OCI-LY1 (cell line): ENCODE measurements at regions not wholly inside any gene's neighbourhood (a gene's known extent, or its start where the extent isn't known, plus 50 kb on each side); places are given as distances from the start of the nearest gene placed in this dataset.

Source experiments
- H2AFZ ChIP-seq: fragments of 200-600 bp; sonication (generic), shearing (Covaris generic); 2 replicates; pipeline ENCODE4 v1.6.0; 2014; ENCODE audit warnings: antibody characterized with exemption, mild to moderate bottlenecking, low read length
- H3F3A ChIP-seq: fragments of 200-600 bp; sonication (generic), shearing (Covaris generic); 2 replicates; pipeline ENCODE4 v1.6.0; 2014; ENCODE audit warnings: mild to moderate bottlenecking, antibody characterized with exemption, low read length, moderate library complexity; ENCODE audit not compliant: insufficient read depth
- H3K27ac ChIP-seq: fragments of 200-600 bp; sonication (generic); 2 replicates; pipeline ENCODE4 v1.5.1; 2014; ENCODE audit warnings: low read length, mixed run types, mild to moderate bottlenecking, low read depth; ENCODE audit not compliant: poor library complexity, severe bottlenecking
- H3K27me3 ChIP-seq: fragments of 200-600 bp; sonication (generic); 2 replicates; pipeline ENCODE4 v1.6.0; 2014; ENCODE audit warnings: antibody characterized with exemption, mild to moderate bottlenecking, low read length, moderate library complexity; ENCODE audit not compliant: insufficient read depth
- H3K36me3 ChIP-seq: fragments of 200-600 bp; sonication (generic); 2 replicates; pipeline ENCODE4 v1.6.1; 2014; ENCODE audit warnings: mild to moderate bottlenecking, antibody characterized with exemption, low read length, moderate library complexity, mixed read lengths; ENCODE audit not compliant: insufficient read depth
- H3K4me1 ChIP-seq: fragments of 200-600 bp; sonication (generic); 2 replicates; pipeline ENCODE4 v1.5.1; 2014; ENCODE audit warnings: mild to moderate bottlenecking, low read length, moderate library complexity; ENCODE audit not compliant: insufficient read depth, severe bottlenecking
- H3K4me2 ChIP-seq: fragments of 200-600 bp; sonication (generic), shearing (Covaris generic); 2 replicates; pipeline ENCODE4 v1.6.1; 2014; ENCODE audit warnings: low read length
- H3K4me3 ChIP-seq: fragments of 200-600 bp; sonication (generic); 2 replicates; pipeline ENCODE4 v1.5.1; 2014; ENCODE audit warnings: low read length, low read depth, mild to moderate bottlenecking, mixed read lengths; ENCODE audit not compliant: poor library complexity, severe bottlenecking
- H3K79me2 ChIP-seq: fragments of 200-600 bp; shearing (Covaris generic); 2 replicates; pipeline ENCODE4 v1.6.1; 2016; ENCODE audit warnings: mixed run types, low read length, mixed read lengths; ENCODE audit not compliant: insufficient read depth
- H3K9ac ChIP-seq: fragments of 200-600 bp; sonication (generic), shearing (Covaris generic); 2 replicates; pipeline ENCODE4 v1.6.1; 2014; ENCODE audit warnings: mild to moderate bottlenecking, low read length, mixed read lengths
- H3K9me2 ChIP-seq: fragments of 200-600 bp; sonication (generic), shearing (Covaris generic); 2 replicates; pipeline ENCODE4 v1.6.1; 2014; ENCODE audit warnings: low read depth, mild to moderate bottlenecking, low read length, mixed read lengths
- H3K9me3 ChIP-seq: fragments of 200-600 bp; shearing (Covaris generic); 2 replicates; pipeline ENCODE4 v1.6.1; 2014; ENCODE audit warnings: low read length, mixed read lengths
- H4K20me1 ChIP-seq: fragments of 200-600 bp; sonication (generic), shearing (Covaris generic); 2 replicates; pipeline ENCODE4 v1.6.0; 2016; ENCODE audit warnings: mild to moderate bottlenecking, low read length; ENCODE audit not compliant: insufficient read depth
- EZH2 ChIP-seq: fragments of 200-600 bp; sonication (generic), shearing (Covaris generic); IDR thresholded peaks from 2 replicates; pipeline ENCODE4 v1.8.0; 2017; ENCODE audit warnings: borderline replicate concordance, mixed run types, mild to moderate bottlenecking, antibody characterized with exemption, low read length, moderate library complexity, mixed read lengths
- TF ChIP-seq, protein P1 (sequence below): fragments of 200-600 bp; sonication (generic), shearing (Covaris generic); IDR thresholded peaks from 2 replicates; pipeline ENCODE4 v1.5.1; 2017; ENCODE audit warnings: mild to moderate bottlenecking, antibody characterized with exemption, low read length, moderate library complexity, mixed read lengths

DNA sequence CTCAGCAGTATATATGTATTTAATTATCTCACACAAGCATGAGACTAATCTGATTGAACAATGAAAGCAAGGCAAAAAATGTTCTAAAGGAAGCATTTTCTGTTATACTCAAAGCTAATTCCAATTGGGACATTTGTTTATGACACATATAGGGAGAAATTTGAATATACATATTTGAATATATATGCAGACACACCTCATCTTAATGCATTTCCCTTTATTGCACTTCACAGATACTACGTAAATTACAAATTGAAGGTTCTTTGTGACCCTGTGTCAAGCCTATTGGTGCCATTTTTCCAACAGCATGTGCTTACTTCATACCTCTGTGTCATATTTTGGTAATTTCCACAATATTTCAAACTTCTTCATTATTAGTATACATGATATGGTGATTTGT is 132.1 kb upstream of the STEAP1 start:
- Histone ChIP-seq H2AFZ (no peak overlapping the region), H3K27ac (no peak overlapping the region), H3K4me1 (no peaks in the 10 kb centered on the region), H3K9ac (no peak overlapping the region), H3K4me3 (no peak overlapping the region), H3K9me3 (no peaks in the 10 kb centered on the region), H3K9me2 (0 out of 2 replicates have a peak, but pooled peaks cover 4% of the 10 kb centered on the region), H3K36me3 (no peaks in the 10 kb centered on the region), H3K79me2 (no peaks in the 10 kb centered on the region), H3K27me3 (no peaks in the 10 kb centered on the region), H3F3A (no peaks in the 10 kb centered on the region; the same call in 1 of the 2 replicates), H4K20me1 (no peaks in the 10 kb centered on the region), H3K4me2 (no peak overlapping the region)
- TF ChIP-seq EZH2 = no peak
- TF ChIP-seq, protein P1, sequence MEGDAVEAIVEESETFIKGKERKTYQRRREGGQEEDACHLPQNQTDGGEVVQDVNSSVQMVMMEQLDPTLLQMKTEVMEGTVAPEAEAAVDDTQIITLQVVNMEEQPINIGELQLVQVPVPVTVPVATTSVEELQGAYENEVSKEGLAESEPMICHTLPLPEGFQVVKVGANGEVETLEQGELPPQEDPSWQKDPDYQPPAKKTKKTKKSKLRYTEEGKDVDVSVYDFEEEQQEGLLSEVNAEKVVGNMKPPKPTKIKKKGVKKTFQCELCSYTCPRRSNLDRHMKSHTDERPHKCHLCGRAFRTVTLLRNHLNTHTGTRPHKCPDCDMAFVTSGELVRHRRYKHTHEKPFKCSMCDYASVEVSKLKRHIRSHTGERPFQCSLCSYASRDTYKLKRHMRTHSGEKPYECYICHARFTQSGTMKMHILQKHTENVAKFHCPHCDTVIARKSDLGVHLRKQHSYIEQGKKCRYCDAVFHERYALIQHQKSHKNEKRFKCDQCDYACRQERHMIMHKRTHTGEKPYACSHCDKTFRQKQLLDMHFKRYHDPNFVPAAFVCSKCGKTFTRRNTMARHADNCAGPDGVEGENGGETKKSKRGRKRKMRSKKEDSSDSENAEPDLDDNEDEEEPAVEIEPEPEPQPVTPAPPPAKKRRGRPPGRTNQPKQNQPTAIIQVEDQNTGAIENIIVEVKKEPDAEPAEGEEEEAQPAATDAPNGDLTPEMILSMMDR = no peak

DNA sequence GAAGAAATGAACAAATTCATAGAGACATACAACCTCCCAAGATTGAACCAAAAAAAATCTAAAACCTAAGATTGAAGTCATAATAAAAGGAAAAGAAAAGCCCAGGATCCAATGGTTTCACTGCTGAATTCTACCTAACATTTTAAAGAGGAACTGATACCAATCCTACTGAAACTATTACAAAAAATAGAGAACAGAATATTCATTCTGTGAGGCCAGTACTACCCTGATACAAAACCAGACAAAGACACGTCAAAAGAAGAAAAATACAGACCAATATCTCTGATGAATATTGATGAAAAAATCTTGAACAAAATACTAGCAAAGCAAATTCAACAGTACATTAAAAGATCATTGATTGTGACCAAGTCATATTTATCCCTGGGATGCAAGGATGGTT is 128.5 kb upstream of the STEAP1 start:
- no peak overlapping the region for H3K4me3 ChIP-seq
- no peak overlapping the region for H3K27ac ChIP-seq
- no peaks in the 10 kb centered on the region for H3K27me3 ChIP-seq
- H3F3A ChIP-seq = no peaks in the 10 kb centered on the region; the same call in 1 of the 2 replicates
- H4K20me1 ChIP-seq = no peaks in the 10 kb centered on the region
- no peaks in the 10 kb centered on the region for H3K36me3 ChIP-seq
- H3K4me1 ChIP-seq = no peaks in the 10 kb centered on the region
- no peak overlapping the region for H3K4me2 ChIP-seq
- H3K9me3 ChIP-seq = no peaks in the 10 kb centered on the region
- TF ChIP-seq, protein P1 = no peak
- TF ChIP-seq EZH2 = no peak
- no peaks in the 10 kb centered on the region for H3K79me2 ChIP-seq
- H3K9me2 ChIP-seq = 0 out of 2 replicates have a peak, but pooled peaks cover 4% of the 10 kb centered on the region
- H2AFZ ChIP-seq = no peak overlapping the region
- H3K9ac ChIP-seq = no peak overlapping the region

DNA sequence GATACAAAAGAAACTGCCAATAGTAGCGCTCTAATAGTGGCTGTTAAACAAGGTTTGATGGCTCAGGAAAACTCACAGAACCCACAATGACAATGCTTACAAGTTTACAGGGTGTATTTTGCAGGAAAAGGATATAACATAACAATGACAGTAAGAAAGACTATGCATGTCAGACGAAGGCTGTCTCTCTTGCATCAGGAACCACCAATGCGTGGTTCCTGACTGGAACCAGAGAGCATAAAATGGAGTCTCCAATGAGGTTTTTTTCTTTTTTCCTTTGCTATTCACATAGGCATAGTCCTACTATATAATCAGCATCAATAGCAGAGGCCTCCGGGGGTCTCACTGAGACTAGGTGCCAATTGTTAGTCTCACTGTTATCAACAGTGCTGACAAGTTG is 120.4 kb upstream of the STEAP1 start:
- no peaks in the 10 kb centered on the region for H3K9me2 ChIP-seq
- no peaks in the 10 kb centered on the region for H3K36me3 ChIP-seq
- TF ChIP-seq, protein P1 = no peak
- TF ChIP-seq EZH2 = no peak
- H3K9me3 ChIP-seq = no peaks in the 10 kb centered on the region
- no peak overlapping the region for H2AFZ ChIP-seq
- H3F3A ChIP-seq = no peaks in the 10 kb centered on the region
- H3K4me3 ChIP-seq = no peak overlapping the region
- H3K79me2 ChIP-seq = no peaks in the 10 kb centered on the region
- no peak overlapping the region for H3K27ac ChIP-seq
- H3K9ac ChIP-seq = no peak overlapping the region
- H3K4me1 ChIP-seq = no peaks in the 10 kb centered on the region
- H3K4me2 ChIP-seq = no peak overlapping the region
- no peaks in the 10 kb centered on the region for H3K27me3 ChIP-seq
- no peaks in the 10 kb centered on the region for H4K20me1 ChIP-seq
